RWPE2 (cell line): ENCODE measurements at regions not wholly inside any gene's neighbourhood (a gene's known extent, or its start where the extent isn't known, plus 50 kb on each side); places are given as distances from the start of the nearest gene placed in this dataset.

Experiments used
- ATAC-seq: fragments of 200-7000 bp; cut with Tn5 transposase; 3 replicates; pipeline ENCODE4 v1.9.1; 2021; ENCODE audit warnings: low read depth
- DNase-seq: peaks from one replicate; pipeline ENCODE4 v3.0.0-alpha.2; 2020; ENCODE audit warnings: low spot score
- H3K27ac ChIP-seq: fragments of 450-650 bp; 2 replicates; pipeline ENCODE4 v1.5.1; 2017; ENCODE audit warnings: mild to moderate bottlenecking; ENCODE audit not compliant: poor library complexity, severe bottlenecking
- H3K27me3 ChIP-seq: fragments of 250-450 bp; sonication (Bioruptor Pico); 2 replicates; pipeline ENCODE4 v1.5.1; 2021; ENCODE audit warnings: mild to moderate bottlenecking, moderate library complexity; ENCODE audit not compliant: insufficient read depth, poor library complexity, severe bottlenecking
- H3K36me3 ChIP-seq: fragments of 250-450 bp; sonication (Bioruptor Pico); 2 replicates; pipeline ENCODE4 v1.5.1; 2020; ENCODE audit warnings: low read depth, mild to moderate bottlenecking, moderate library complexity
- H3K4me1 ChIP-seq: fragments of 250-450 bp; sonication (Bioruptor Pico); 2 replicates; pipeline ENCODE4 v1.5.1; 2021; ENCODE audit warnings: mild to moderate bottlenecking, moderate library complexity; ENCODE audit not compliant: insufficient read depth, poor library complexity, severe bottlenecking
- H3K4me3 ChIP-seq: fragments of 250-450 bp; sonication (Bioruptor Pico); 2 replicates; pipeline ENCODE4 v1.5.1; 2021; ENCODE audit warnings: mild to moderate bottlenecking, moderate library complexity; ENCODE audit not compliant: severe bottlenecking
- H3K9me3 ChIP-seq: fragments of 250-450 bp; sonication (Bioruptor Pico); 2 replicates; pipeline ENCODE4 v1.5.1; 2021; ENCODE audit warnings: mild to moderate bottlenecking, moderate library complexity; ENCODE audit not compliant: severe bottlenecking
- TF ChIP-seq, protein P1 (sequence below): fragments of 450-650 bp; IDR thresholded peaks from one replicate; pipeline ENCODE4 v1.5.1; 2017; ENCODE audit warnings: mild to moderate bottlenecking, moderate library complexity; ENCODE audit not compliant: poor library complexity, severe bottlenecking

DNA sequence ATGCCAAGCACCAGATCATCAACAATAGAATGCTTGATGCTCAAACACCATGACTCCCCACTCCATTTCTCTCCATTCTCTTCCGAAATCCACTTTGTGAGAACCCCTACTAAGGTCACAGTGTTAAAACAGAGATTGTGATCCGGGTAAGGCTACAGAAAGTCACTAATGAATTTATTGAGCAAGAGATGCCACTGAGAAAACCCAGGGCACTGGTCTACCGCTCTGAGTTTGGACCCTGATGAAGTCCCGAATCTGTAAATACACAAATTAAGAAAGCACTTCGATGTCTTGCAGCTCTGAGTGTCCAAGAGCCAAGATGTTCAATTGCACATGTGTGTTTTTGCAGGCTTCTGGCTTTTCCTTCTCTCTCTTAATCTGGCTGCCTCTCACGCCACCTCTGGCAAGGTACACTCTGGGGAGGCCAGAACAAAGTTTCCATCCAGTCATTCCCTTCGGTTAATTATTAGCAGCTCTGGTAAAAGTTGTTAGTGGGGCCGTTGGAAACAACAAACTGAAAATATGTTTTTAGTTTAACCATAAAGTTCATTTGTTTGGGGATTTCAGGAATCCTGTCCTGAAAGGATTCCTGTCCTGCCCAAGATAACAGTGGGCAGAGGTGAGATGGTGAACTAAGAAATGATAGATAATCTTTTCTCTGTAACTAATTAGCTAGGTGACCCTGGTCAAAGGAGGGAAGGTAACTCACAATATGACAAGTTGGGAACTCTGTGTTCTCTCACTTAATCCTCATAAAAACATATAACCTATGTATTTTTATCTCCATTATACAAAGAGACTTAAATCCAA is 75.4 kb downstream of the BTG1 start:
- ATAC-seq (no peak), DNase-seq (no peak)
- Histone ChIP-seq H3K4me1 (no peaks in the 10 kb centered on the region), H3K36me3 (no peaks in the 10 kb centered on the region), H3K4me3 (no peak overlapping the region), H3K27ac (no peak overlapping the region), H3K9me3 (no peaks in the 10 kb centered on the region), H3K27me3 (no peaks in the 10 kb centered on the region)
- TF ChIP-seq, protein P1, sequence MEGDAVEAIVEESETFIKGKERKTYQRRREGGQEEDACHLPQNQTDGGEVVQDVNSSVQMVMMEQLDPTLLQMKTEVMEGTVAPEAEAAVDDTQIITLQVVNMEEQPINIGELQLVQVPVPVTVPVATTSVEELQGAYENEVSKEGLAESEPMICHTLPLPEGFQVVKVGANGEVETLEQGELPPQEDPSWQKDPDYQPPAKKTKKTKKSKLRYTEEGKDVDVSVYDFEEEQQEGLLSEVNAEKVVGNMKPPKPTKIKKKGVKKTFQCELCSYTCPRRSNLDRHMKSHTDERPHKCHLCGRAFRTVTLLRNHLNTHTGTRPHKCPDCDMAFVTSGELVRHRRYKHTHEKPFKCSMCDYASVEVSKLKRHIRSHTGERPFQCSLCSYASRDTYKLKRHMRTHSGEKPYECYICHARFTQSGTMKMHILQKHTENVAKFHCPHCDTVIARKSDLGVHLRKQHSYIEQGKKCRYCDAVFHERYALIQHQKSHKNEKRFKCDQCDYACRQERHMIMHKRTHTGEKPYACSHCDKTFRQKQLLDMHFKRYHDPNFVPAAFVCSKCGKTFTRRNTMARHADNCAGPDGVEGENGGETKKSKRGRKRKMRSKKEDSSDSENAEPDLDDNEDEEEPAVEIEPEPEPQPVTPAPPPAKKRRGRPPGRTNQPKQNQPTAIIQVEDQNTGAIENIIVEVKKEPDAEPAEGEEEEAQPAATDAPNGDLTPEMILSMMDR: no peak

- no peak for ATAC-seq
- DNase-seq: no peak
These were observed 77.2 kb downstream of the BTG1 start for GRCh38 chr12:92068459-92068858.

GRCh38 chr12:92065639-92066038 is 80.0 kb downstream of the BTG1 start:
- Histone ChIP-seq H3K27ac (no peak overlapping the region), H3K4me1 (no peaks in the 10 kb centered on the region), H3K27me3 (no peaks in the 10 kb centered on the region), H3K4me3 (no peak overlapping the region), H3K9me3 (peaks cover 2% of the 10 kb centered on the region), H3K36me3 (no peaks in the 10 kb centered on the region)
- TF ChIP-seq, protein P1: no peak
- DNase-seq (no peak), ATAC-seq (no peak)

More at GRCh38 chr12:92068459-92068858, 77.2 kb downstream of the BTG1 start:
- Histone ChIP-seq H3K27ac (no peak overlapping the region), H3K36me3 (no peaks in the 10 kb centered on the region), H3K4me1 (no peaks in the 10 kb centered on the region), H3K27me3 (no peaks in the 10 kb centered on the region), H3K9me3 (no peaks in the 10 kb centered on the region), H3K4me3 (no peak overlapping the region)
- TF ChIP-seq, protein P1: no peak

GRCh38 chr12:92065018-92065499 is 80.6 kb downstream of the BTG1 start:
- H3K36me3 ChIP-seq: no peaks in the 10 kb centered on the region
- TF ChIP-seq, protein P1: no peak
- DNase-seq (no peak), ATAC-seq (no peak)
- H3K27ac ChIP-seq: no peak overlapping the region
- H3K4me3 ChIP-seq: no peak overlapping the region
- H3K27me3 ChIP-seq: no peaks in the 10 kb centered on the region
- H3K9me3 ChIP-seq: peaks cover 2% of the 10 kb centered on the region
- peaks cover 3% of the 10 kb centered on the region for H3K4me1 ChIP-seq

DNA sequence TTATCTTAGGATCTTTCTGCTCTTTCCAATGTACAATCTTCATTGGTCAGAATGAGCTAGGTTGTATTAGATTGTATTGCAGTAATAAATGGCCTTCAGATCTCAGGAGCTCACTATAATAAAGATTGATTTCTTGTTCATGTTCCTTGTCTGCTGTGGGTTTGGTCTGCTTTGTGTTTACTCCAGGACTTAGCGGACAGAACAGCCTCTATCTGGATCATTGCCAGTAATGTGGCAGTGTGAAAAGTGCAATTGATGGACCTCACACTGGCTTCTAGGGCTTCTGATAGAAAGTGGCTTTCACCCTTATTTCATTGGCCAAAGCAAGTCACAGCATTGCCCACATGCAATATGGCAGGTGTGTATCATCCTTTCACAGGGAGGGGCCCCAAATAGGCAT is 81.2 kb downstream of the BTG1 start:
- H3K4me3 ChIP-seq: no peak overlapping the region

More for the DNA sequence above, 81.2 kb downstream of the BTG1 start:
- Histone ChIP-seq H3K27ac (no peak overlapping the region), H3K4me1 (peaks cover 9% of the 10 kb centered on the region), H3K27me3 (no peaks in the 10 kb centered on the region), H3K36me3 (no peaks in the 10 kb centered on the region), H3K9me3 (peaks cover 2% of the 10 kb centered on the region)
- TF ChIP-seq, protein P1: no peak
- no peak for DNase-seq
- no peak for ATAC-seq
